IPS DF 4.7 (cell line): ENCODE measurements at regions not wholly inside any gene's neighbourhood (a gene's known extent, or its start where the extent isn't known, plus 50 kb on each side); places are given as distances from the start of the nearest gene placed in this dataset.
"Not testable (repeated sequence)": the region's sequence is repeated elsewhere in the genome, so short reads cannot be mapped to it uniquely, and the experiment has no call there.

Experiments
- DNase-seq: peaks from one replicate; pipeline ENCODE4 v3.0.0-alpha.2; 2013; ENCODE audit warnings: low spot score; ENCODE audit errors: extremely low read depth

DNA sequence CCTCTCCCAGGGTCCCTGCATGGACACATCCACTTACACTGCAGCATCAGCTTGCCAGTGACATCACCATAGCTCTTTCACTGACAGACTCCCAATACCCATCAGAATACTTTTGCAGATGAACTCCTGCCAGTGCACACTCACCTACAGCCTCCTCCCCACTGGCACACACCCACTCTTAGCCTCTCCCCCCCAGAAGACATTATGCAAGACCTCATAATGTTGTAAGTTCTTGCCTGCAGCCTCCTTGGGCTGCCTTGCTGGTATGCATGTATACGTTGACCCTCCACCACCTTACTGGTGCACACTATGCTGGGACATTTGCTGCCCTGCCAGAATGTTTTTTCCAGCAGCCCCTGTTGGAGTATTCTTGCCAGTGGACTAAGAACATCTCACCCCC lies 324.2 kb downstream of the AEBP2 start:
- DNase-seq: no peak

DNA sequence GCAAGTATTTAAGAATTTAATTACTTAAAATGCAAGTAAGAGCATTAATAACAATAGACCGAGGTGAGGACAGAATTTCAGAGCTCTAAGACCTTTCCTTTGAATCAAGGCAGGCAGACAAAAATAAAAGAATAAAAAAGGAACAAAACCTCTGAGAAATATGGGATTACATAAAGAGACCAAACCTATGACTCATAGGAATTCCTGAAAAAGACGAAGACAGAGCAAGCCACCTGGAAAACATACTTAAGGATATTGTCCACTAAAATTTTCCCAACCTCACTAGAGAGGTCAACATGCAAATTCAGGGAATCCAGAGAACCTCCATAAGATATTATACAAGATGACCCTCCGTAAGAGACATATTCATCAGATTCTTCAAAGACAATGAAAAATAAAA lies 325.1 kb downstream of the AEBP2 start:
- no peak for DNase-seq

DNA sequence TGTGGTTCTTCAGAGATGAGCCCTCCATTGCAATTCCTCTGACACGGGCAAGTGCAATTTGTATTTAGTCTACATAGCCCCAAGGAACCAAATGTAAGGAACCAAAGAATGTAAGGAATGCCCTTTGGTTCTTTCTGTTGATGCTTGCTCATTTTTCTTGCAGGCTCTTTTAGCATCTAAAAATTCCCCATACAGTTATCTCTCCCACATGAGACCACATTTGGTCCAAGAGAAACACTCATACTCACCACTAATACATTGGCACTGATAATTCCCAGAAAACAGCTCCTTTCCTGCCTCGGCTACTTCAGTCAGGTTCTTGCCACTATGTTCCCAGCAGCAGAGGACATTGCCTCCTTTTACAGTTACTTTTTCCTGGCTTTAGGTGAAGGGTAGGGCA lies 332.6 kb downstream of the AEBP2 start:
- no peak for DNase-seq

DNA sequence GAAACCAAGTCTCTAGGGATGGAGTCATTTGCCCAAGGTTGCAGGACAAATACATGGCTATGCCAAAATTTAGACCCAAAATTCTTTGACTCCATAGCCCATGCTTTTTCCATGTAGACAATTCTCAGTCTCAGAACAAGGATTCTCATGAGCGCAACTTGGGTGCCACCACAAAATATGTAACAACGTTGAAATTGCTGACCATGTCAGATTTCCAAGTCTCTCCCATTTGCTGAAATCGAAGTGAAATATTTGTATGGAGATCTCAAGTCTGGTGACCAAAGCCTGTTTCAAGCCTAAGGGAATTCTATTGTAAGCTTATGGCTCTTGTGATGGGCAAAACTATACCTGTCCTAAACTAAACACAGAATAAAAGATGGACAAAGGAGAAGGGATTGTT lies 333.5 kb downstream of the AEBP2 start:
- DNase-seq: no peak

DNA sequence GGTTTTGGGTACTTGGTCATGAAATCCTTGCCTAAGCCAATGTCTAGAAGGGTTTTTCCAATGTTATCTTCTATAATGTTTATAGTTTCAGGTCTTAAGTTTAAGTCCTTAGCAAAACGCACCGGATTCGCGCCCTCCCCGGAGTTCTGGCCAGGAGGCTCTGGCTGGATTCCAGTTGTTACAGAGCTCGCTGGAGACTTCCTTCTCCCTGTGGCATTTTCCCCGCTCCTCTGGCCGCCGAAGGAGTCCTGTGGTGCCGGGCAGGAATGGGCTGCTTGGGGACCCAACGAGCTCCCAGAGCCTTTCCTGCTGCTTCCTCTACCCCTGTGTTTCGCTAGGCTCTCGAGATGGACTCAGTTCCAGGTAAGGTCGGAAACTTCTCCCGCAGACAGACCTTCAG lies 335.9 kb downstream of the AEBP2 start:
- DNase-seq: no peak

DNA sequence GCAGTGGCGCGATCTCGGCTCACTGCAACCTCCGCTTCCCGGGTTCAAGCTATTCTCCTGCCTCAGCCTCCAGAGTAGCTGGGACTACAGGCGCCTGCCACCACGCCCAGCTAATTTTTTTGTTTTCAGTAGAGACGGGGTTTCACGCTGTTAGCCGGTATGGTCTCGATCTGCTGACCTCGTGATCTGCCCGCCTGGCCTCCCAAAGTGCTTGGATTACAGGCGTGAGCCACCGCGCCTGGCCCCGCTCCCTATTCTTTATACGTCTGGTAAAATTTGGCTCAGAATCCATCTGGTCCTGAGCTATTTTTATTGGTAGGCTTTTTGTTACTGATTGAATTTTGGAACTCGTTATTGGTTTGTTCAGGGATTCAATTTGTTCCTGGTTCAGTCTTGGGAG lies 336.7 kb downstream of the AEBP2 start:
- DNase-seq: not testable (repeated sequence)

DNA sequence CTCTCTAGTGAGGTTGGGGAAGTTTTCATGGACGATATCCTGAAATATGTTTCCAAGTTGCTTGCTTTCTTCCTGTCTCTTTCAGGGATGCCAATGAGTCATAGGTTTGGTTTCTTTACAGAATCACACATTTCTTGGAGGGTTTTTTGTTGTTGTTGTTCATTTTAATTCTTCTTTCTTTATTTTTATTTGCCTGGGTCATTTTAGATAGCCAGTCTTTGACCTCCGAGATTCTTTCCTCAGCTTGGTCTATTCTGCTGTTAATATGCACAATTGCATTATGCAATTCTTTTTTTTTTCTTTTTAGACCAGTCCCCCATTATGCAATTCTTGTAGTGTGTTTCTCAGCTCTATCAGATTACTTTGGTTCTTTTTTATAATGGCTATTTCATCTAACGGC lies 338.9 kb downstream of the AEBP2 start:
- DNase-seq: no peak

DNA sequence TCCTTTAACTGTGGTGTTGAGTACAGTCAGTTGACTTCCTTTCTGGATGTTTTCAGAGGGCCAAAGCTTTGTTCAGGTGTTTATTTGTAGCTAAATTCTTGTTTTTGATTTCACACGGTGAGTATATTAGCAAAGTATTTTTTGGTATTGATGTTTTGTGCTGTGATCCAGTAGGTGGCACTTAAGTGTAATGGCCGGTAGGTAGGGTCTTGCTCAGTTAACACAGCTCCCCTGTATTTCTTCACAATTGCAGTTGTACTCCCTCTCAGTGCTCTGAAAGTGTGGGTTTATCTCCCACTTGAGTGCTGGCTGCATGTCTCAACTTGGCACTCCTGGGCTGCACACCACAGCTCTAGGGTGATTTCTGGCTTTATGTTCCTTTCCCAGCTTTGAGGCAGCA lies 339.5 kb downstream of the AEBP2 start:
- no peak for DNase-seq

DNA sequence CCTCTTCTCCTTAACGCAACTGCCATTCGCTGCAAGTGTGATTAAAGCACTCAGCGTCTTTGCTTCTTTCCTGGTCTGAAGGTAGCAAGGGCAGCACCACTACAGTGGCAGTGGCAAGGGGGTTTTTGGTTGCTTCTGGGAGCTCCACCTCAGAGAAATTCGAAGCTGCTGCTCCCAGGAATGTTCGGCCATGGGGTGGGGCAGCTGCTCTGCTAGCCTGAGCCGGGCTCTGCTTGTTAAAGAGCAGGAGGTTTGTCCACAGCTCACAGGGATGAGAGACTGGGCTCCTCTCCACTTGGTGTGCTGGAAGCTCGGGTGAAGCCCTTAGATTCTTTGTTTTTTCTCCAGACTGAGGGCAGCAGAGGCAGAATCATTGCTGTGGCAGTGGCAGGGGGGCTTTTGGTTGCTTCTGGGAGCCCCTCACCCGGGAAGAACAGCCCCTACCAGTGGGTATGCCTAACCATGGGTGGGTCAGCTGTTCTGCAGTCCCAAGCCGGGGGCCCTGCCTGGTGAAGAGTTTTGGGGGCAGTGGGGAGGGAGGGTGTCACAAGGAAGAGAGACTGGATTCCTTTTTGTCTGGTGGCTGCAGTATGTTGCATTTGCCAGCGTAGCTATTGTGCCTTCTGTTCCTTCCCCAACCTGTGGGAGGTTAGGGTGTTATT lies 340.2 kb downstream of the AEBP2 start:
- DNase-seq: no peak

DNA sequence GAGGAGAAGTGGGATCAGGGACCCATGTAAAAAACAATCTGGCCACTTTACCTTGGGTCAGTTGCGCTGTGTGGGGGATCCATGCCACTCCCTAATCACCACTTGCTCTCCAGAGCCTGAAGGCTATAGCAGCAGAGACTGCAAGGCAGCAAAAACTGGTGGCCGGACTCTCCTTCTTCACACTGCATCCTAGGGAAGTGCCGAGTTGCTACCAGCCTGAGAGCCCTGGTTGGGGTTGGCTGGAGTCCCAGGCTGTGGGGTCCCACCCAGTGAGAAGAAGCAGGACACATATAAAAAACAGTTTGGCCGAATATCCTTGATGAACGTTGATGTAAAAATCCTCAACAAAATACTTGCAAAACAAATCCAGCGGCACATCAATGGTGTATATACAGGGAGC lies 341.2 kb downstream of the AEBP2 start:
- no peak for DNase-seq

DNA sequence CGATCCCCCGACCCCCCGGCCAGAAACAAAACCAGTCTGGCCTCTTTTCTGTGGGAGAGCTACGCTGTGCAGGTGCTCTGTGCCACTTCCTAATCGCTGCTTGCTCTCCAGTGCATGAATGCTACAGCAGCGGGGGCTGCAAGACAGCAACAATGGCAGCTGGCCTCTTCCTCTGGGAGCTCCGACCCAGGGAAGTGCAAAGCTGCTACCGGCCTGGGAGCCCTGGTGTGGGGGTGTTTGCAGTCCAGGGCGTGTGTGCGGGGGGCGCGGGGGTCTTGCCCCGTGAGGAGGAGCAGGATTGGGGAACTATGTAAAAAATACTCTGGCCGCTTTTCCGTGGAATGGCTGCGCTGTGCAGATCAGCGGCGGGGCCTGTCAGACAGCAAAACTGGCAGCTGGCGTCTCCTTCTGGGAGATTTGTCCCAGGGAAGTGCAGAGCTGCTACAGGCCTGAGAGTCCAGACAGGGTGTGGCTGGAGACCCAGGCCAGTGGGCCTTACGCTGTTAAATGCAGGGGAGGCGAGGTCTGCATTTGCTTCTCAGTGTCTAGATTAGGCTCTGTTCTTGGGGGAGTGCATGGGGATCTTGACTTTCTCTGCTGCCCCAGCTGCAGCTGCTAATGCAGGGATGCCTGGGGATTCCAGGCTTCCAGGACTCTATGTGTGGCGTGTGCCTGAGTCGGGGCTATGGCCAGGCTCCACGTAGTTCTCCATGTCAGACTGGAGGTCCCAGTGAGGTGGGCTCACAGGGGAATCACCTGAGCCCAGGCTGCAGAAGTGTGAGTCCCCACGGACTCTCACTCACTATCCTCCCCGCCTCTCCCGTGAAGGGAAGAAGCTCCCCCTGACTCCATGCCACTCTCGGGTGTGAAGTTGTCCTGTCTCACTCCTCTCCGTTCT lies 344.5 kb downstream of the AEBP2 start:
- no peak for DNase-seq

DNA sequence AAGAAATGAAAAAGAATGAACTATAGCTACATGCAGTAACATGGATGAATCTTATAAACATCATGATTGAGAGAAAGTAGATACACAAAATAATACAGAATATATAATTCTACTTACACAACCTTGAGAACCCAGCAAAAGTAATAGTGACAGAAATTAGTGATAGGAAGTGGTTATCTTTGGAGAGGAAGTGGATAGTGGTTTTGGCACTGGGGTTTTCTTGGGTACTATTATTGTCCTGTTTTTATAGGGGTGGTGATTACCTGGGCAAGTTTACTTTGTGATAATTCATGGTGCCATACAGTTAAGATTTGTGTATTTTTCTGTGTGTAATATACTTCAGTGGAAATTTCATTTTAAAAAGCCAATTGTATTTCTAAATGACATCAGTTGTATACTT lies 352.7 kb downstream of the AEBP2 start:
- DNase-seq: no peak

DNA sequence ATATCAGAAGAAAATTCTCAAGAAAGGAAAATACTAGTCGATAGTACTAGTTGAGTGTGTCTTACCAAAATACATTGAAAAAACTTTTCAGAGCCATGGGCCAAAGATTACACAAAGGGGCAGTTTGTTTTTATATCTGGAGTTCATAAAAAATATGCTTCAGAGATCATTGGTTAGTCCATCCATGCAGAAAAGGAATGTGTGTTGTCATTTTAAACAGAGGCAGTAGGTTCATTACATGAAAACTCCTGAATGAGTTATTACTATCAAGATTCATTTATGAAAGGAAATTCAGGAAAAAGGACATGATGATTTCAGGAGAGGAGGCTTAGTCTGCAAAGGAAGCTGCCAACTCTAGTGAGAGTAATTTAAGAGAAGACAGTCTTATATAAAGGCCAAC lies 354.8 kb downstream of the AEBP2 start:
- no peak for DNase-seq

DNA sequence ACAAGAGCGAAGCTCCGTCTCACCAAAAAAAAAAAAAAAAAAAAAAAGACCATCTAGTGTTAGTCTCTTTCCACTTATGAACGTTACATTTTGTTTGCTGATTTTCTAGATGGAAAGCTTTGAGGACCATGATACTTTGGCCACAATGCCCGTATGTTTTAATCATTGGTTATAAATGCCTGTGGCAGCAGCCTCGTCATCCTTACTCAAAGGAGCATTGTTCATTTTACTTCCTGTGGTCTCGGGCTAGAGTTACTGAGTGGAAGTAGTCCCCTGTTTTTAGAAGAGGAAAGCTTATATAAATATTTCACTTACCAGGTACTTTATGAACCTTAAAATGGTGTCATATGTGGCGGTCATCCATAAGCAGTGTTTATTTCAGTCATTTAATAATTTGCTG lies 359.9 kb downstream of the AEBP2 start:
- no peak for DNase-seq

DNA sequence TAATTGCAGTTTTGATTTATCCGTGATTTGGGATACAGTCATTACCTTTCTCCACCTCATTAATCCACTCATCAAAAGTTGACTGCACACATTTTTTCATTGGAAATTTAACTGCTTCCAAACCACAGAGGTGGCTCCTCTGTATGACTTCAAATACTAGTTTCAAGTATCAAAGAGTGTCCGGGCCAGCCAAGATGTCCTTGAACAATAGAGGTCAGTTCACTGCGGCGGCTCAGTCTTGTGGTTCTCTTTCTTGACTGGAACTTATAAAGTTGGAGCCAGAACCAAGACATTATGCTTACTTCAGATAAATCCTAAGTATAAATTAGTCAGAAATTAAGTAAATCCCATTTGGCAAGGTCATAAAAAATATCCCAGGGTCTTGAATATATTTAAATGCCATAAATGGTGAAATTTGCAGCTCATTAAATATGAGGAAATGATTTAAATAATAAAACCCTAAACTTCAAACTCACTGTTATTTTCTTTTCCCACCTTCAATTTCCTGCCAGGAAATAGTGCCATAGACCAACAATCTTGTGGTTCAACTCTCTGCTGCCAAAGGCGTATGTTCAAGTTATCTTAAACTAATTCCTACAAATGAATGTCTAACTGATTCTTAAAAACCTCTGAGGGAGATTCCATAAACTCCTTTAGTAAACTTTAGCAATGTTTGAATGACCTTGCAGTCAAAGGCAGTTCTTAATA lies 360.8 kb downstream of the AEBP2 start:
- no peak for DNase-seq

DNA sequence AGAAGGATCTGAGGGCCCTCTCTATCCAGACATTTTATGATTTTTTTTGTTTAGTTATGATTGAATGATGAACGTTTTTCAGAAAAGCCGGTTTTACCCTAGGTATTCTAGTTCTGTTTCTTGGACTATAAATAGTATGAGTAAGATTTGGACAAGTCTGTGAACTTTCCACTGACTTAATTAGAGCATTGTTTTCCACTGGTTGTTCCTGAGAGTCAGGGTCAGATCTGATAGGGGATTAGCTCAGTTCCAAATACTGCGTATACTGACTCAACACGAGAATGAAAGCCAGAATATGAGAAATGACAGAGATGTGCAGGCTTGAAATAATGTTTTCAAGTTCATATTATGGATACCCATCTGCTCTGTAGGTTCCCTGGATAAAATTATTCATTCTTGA lies 361.6 kb downstream of the AEBP2 start:
- no peak for DNase-seq

DNA sequence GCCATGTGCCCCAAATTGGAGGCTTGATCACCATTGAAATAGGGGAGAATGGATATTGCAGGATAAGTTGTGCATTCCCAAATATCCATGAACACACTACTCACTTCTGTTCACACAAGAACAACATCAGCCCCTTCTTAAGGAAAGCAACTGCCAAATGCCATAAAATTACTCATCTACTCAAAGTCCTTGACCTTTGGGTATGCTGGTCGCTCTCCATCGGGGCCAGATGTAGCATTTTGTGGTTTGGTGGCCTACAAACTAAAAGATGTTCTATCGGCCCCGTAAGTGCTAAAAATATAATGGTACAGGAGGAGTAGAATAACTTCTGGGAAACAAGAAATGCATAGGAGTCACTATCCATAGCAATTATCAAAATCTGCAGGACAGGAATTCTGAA lies 362.6 kb downstream of the AEBP2 start:
- no peak for DNase-seq

DNA sequence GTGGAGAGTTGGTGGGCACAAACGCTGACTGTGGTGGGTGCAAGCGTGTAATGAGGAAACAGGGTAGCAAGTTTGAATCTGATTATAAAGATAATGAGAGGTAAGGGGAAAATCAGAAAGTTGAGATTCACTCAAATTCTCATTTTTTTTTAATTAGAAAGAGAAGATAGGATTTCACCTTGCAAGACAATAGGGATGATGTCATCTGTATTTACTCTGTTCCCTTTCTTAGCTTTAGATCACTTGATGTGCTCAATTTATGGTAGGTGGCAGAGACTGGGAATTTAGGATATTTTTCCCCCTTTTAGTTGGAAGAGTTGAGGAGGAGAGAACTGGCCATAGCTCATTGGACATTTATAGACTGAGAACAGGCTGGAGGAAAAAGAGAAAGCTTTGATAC lies 363.6 kb downstream of the AEBP2 start:
- no peak for DNase-seq

DNA sequence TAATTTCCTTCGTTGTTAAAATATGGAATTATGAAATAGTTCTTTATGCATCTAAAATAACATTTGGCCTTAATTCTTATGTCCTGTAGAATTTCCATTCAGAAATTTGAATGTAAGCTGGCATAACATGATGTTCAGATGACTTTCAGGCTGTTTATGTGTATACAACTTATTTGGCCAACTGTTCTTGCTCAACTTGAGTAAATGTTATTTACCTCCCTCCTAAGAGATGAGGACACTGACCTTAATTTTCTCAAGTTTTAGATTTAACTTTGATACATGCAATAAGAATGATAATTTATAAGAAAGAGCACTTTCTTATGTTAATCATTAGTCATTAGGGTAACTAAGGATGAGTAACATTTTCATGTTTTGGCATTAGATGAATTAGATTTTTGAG lies 365.4 kb downstream of the AEBP2 start:
- no peak for DNase-seq

DNA sequence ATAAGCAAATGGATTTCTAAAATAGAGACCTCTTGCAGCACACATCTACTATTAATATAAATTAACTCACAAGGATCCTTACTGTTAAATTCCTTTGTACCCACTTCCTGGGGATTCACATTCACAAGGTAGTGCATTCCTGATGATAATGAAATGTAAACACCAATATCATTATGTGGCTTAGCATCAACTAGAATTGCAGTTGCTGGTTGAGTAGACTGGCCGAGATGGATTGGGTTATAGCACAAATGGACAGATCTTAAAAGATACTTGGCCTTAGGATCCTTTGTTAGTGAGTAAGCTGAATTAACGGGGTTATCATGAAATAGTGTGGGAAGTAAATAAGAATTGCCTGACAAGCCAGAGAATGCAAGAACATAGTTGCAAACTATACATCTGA lies 369.1 kb downstream of the AEBP2 start:
- no peak for DNase-seq

DNA sequence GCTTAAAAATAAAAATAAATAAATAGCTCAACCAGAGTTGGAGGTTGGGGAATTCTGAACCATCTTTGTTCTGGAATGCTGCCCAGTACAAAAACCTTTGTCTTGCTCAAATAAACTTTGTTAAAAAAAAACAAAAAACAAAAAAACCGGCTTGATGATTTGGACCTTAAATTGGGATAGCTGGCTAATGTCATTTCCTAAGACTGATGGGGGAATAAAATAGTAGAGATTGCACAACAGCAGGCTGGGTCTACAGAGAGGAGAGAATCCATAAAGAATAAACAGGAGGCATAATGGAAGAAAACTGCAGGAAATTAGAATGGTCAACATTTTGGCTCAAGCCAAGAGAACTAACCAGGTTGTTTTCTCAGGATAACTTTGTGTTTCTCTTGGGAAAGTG lies 370.9 kb downstream of the AEBP2 start:
- DNase-seq: no peak

DNA sequence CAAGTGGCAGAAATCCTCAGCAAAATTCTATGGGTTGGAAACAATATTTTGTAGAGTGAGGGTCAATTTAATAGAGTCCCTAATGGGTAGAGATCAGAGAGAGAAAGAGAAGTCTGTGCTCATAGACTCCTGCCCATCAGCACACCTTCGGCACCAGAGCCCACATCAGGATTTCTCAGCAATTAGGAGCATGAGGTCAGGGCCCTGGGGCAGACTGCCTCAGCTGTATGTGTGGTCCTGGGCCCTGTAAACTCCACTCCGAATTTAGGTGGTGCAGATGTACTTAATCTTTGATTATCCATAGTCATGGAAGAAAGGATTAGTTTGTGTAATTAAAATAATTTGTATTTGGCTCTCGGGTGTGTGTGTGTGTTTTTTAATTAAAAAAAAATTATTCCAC lies 372.6 kb downstream of the AEBP2 start:
- DNase-seq: no peak
